HEK293 (cell line): ENCODE measurements at regions not wholly inside any gene's neighbourhood (a gene's known extent, or its start where the extent isn't known, plus 50 kb on each side); places are given as distances from the start of the nearest gene placed in this dataset.

Experiments used
- CTCF ChIA-PET: fragments of 350-600 bp; formaldehyde crosslinking; extraction: SDS; loops from one replicate; lab custom pipeline; 2021; ENCODE audit warnings: antibody characterized with exemption; lab: Yijun Ruan, JAX
- POLR2A ChIA-PET: fragments of 300-600 bp; formaldehyde crosslinking; extraction: SDS; loops from one replicate; lab custom pipeline; 2020; ENCODE audit warnings: antibody characterized with exemption, inconsistent platforms; lab: Yijun Ruan, JAX
- H3K27ac ChIP-seq: fragments of 200-500 bp; sonication (Bioruptor generic); 2 replicates; pipeline ENCODE4 v1.5.1; 2014; ENCODE audit warnings: low read depth, low read length, control low read depth, inconsistent platforms; ENCODE audit errors: extremely low read depth
- H3K36me3 ChIP-seq, 2 experiments: fragments of 200-500 bp in 1 of 2; sonication (Bioruptor generic) in 1 of 2; 1 replicate in 1 of 2; 2 replicates in 1 of 2; pipeline ENCODE4 v1.5.1; 2014 to 2017; ENCODE audit warnings: inconsistent platforms in 2 of 2, low read length in 2 of 2; ENCODE audit not compliant: control insufficient read depth in 2 of 2, insufficient read depth in 1 of 2
- H3K4me1 ChIP-seq: fragments of 200-500 bp; sonication (Bioruptor generic); 2 replicates; pipeline ENCODE4 v1.5.1; 2014; ENCODE audit warnings: mild to moderate bottlenecking, low read length, inconsistent platforms; ENCODE audit not compliant: control insufficient read depth, insufficient read depth
- H3K4me3 ChIP-seq: 2 replicates; pipeline ENCODE4 v1.5.1; 2011; ENCODE audit warnings: low read depth, mild to moderate bottlenecking, control low read depth, low read length, moderate library complexity
- H3K9me3 ChIP-seq: fragments of 200-500 bp; sonication (Bioruptor generic); 2 replicates; pipeline ENCODE4 v1.5.1; 2014; ENCODE audit warnings: low read depth, low read length, inconsistent platforms; ENCODE audit not compliant: control insufficient read depth, insufficient read depth
- HOXA7 ChIP-seq: sonication (generic); formaldehyde crosslinking; IDR thresholded peaks from 2 replicates; pipeline ENCODE4 v1.8.1; 2022; ENCODE audit warnings: missing genetic modification reagents, borderline replicate concordance
- KLF16 ChIP-seq: fragments of 450-650 bp; formaldehyde crosslinking; IDR thresholded peaks from 2 replicates; pipeline ENCODE4 v1.5.1; 2017; ENCODE audit warnings: missing biosample characterization, missing genetic modification characterization
- KLF9 ChIP-seq: fragments of 450-650 bp; formaldehyde crosslinking; IDR thresholded peaks from 2 replicates; pipeline ENCODE4 v1.5.1; 2016; ENCODE audit warnings: missing biosample characterization, missing genetic modification characterization, low read depth
- OVOL3 ChIP-seq: fragments of 450-650 bp; formaldehyde crosslinking; IDR thresholded peaks from 2 replicates; pipeline ENCODE4 v1.5.1; 2016; ENCODE audit warnings: missing biosample characterization, missing genetic modification characterization
- PRDM1 ChIP-seq: fragments of 450-650 bp; formaldehyde crosslinking; IDR thresholded peaks from 2 replicates; pipeline ENCODE4; 2016; ENCODE audit warnings: missing biosample characterization, missing genetic modification characterization
- SALL2 ChIP-seq: fragments of 450-650 bp; formaldehyde crosslinking; IDR thresholded peaks from 2 replicates; pipeline ENCODE4 v1.5.0; 2017; ENCODE audit warnings: missing biosample characterization, mild to moderate bottlenecking, missing genetic modification characterization, borderline replicate concordance
- SP2 ChIP-seq: fragments of 450-650 bp; formaldehyde crosslinking; IDR thresholded peaks from 2 replicates; pipeline ENCODE4 v1.5.1; 2016; ENCODE audit warnings: missing biosample characterization, missing genetic modification characterization
- YY1 ChIP-seq: fragments of 450-650 bp; formaldehyde crosslinking; IDR thresholded peaks from 2 replicates; pipeline ENCODE4 v1.5.1; 2018; ENCODE audit warnings: missing biosample characterization, missing genetic modification characterization
- ZBTB7A ChIP-seq: fragments of 450-650 bp; formaldehyde crosslinking; IDR thresholded peaks from 2 replicates; pipeline ENCODE4 v1.5.1; 2016; ENCODE audit warnings: low read depth, missing biosample characterization, missing genetic modification characterization
- ZFHX2 ChIP-seq: fragments of 450-650 bp; formaldehyde crosslinking; conservative IDR thresholded peaks from 2 replicates; pipeline ENCODE4 v1.5.1; 2016; ENCODE audit warnings: missing biosample characterization, missing genetic modification characterization
- ZFP69B ChIP-seq: fragments of 450-650 bp; formaldehyde crosslinking; IDR thresholded peaks from 2 replicates; pipeline ENCODE4 v1.5.1; 2016; ENCODE audit warnings: missing biosample characterization, missing genetic modification characterization
- ZNF114 ChIP-seq: fragments of 450-650 bp; formaldehyde crosslinking; IDR thresholded peaks from 2 replicates; pipeline ENCODE4 v1.5.0; 2017; ENCODE audit warnings: missing biosample characterization, missing genetic modification characterization
- ZNF133 ChIP-seq: fragments of 450-650 bp; formaldehyde crosslinking; IDR thresholded peaks from 2 replicates; pipeline ENCODE4 v1.5.1; 2016; ENCODE audit warnings: missing biosample characterization, missing genetic modification characterization
- ZNF211 ChIP-seq: fragments of 450-650 bp; formaldehyde crosslinking; IDR thresholded peaks from 2 replicates; pipeline ENCODE4 v1.5.1; 2016; ENCODE audit warnings: low read depth, missing biosample characterization, missing genetic modification characterization
- ZNF221 ChIP-seq: fragments of 450-650 bp; formaldehyde crosslinking; IDR thresholded peaks from 2 replicates; pipeline ENCODE4 v1.5.1; 2017; ENCODE audit warnings: missing biosample characterization, missing genetic modification characterization, borderline replicate concordance
- ZNF24 ChIP-seq: fragments of 450-650 bp; formaldehyde crosslinking; IDR thresholded peaks from 2 replicates; pipeline ENCODE4 v1.5.1; 2016; ENCODE audit warnings: missing biosample characterization, missing genetic modification characterization
- ZNF366 ChIP-seq: fragments of 450-650 bp; formaldehyde crosslinking; conservative IDR thresholded peaks from 2 replicates; pipeline ENCODE4 v1.5.1; 2016; ENCODE audit warnings: missing biosample characterization, missing genetic modification characterization
- ZNF404 ChIP-seq: fragments of 450-650 bp; formaldehyde crosslinking; IDR thresholded peaks from 2 replicates; pipeline ENCODE4 v1.5.1; 2017; ENCODE audit warnings: missing biosample characterization, missing genetic modification characterization
- ZNF426 ChIP-seq: fragments of 450-650 bp; formaldehyde crosslinking; IDR thresholded peaks from 2 replicates; pipeline ENCODE4 v1.5.1; 2017; ENCODE audit warnings: missing biosample characterization, missing genetic modification characterization, mild to moderate bottlenecking, inconsistent platforms, moderate library complexity
- ZNF626 ChIP-seq: fragments of 450-650 bp; sonication (Bioruptor Pico); formaldehyde crosslinking; IDR thresholded peaks from 2 replicates; pipeline ENCODE4 v1.5.1; 2018; ENCODE audit warnings: missing biosample characterization, missing genetic modification characterization, inconsistent platforms
- ZNF658 ChIP-seq: fragments of 450-650 bp; formaldehyde crosslinking; IDR thresholded peaks from 2 replicates; pipeline ENCODE4; 2016; ENCODE audit warnings: missing biosample characterization, missing genetic modification characterization
- ZNF768 ChIP-seq: fragments of 450-650 bp; formaldehyde crosslinking; IDR thresholded peaks from 2 replicates; pipeline ENCODE4 v1.5.1; 2018; ENCODE audit warnings: missing biosample characterization, mild to moderate bottlenecking, missing genetic modification characterization
- ZNF830 ChIP-seq: fragments of 450-650 bp; IDR thresholded peaks from 2 replicates; pipeline ENCODE4 v1.5.0; 2018; ENCODE audit warnings: missing biosample characterization, missing genetic modification characterization, low read depth, mild to moderate bottlenecking, moderate library complexity
- TF ChIP-seq, protein P1 (sequence below): IDR thresholded peaks from 2 replicates; pipeline ENCODE4 v1.6.1; 2011; ENCODE audit warnings: mild to moderate bottlenecking, low read depth, low read length, borderline replicate concordance
- TF ChIP-seq, protein P2 (sequence below): fragments of 450-650 bp; formaldehyde crosslinking; IDR thresholded peaks from 2 replicates; pipeline ENCODE4 v1.5.1; 2016; ENCODE audit warnings: missing biosample characterization, missing genetic modification characterization, low read depth
- TF ChIP-seq, protein P3 (sequence below): fragments of 450-650 bp; formaldehyde crosslinking; IDR thresholded peaks from 2 replicates; pipeline ENCODE4 v1.5.1; 2017; ENCODE audit warnings: missing biosample characterization, missing genetic modification characterization

DNA sequence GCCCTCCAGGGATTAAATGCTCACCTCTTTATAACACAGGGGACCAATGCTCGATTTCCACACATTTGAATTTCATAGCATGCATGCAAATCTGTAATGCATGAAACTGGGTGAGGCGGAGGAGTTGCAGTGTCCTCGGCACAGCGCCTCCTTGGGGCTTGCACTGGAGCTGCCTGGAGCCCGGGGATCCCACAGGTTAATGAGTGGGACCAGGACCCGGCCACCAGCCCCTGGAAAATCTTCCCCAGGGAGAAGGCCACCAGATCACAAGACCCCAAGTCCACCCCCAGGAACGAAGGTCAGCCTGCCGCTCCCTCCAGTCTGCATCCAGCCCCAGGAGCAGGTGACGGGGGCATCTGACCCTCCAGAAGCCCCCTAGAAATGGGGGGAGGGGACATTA lies 119.1 kb downstream of the MN1 start:
- H3K36me3 ChIP-seq, result no peaks in the 10 kb centered on the region
- ChIA-PET POLR2A (no interaction called here), CTCF (interaction anchor here (0.6 to 3.2 kb wide), 6 partner anchors 9 to 1036 kb away, joined by 3 to 10 read pairs (median 3); no protein-coding TSS in a partner anchor)
- no peak overlapping the region for H3K4me3 ChIP-seq
- H3K4me1 ChIP-seq, result no peaks in the 10 kb centered on the region
- H3K9me3 ChIP-seq, result no peaks in the 10 kb centered on the region
- no peak overlapping the region for H3K27ac ChIP-seq
- TF ChIP-seq ZNF114 (tag by site-specific recombination) (no peak), ZNF658 (no peak), SALL2 (tag by site-specific recombination) (no peak), OVOL3 (tag by site-specific recombination) (no peak), ZNF830 (tag by site-specific recombination) (no peak), SP2 (no peak), HOXA7 (CRISPR knock-in tag) (no peak), PRDM1 (tag by site-specific recombination) (no peak), ZNF24 (tag by site-specific recombination) (no peak), ZNF626 (tag by site-specific recombination) (no peak), ZNF133 (no peak), ZNF211 (tag by site-specific recombination) (no peak), ZNF426 (tag by site-specific recombination) (no peak), ZNF768 (tag by site-specific recombination) (no peak)
- TF ChIP-seq, protein P1, sequence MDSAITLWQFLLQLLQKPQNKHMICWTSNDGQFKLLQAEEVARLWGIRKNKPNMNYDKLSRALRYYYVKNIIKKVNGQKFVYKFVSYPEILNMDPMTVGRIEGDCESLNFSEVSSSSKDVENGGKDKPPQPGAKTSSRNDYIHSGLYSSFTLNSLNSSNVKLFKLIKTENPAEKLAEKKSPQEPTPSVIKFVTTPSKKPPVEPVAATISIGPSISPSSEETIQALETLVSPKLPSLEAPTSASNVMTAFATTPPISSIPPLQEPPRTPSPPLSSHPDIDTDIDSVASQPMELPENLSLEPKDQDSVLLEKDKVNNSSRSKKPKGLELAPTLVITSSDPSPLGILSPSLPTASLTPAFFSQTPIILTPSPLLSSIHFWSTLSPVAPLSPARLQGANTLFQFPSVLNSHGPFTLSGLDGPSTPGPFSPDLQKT, result no peak
- TF ChIP-seq, protein P2, sequence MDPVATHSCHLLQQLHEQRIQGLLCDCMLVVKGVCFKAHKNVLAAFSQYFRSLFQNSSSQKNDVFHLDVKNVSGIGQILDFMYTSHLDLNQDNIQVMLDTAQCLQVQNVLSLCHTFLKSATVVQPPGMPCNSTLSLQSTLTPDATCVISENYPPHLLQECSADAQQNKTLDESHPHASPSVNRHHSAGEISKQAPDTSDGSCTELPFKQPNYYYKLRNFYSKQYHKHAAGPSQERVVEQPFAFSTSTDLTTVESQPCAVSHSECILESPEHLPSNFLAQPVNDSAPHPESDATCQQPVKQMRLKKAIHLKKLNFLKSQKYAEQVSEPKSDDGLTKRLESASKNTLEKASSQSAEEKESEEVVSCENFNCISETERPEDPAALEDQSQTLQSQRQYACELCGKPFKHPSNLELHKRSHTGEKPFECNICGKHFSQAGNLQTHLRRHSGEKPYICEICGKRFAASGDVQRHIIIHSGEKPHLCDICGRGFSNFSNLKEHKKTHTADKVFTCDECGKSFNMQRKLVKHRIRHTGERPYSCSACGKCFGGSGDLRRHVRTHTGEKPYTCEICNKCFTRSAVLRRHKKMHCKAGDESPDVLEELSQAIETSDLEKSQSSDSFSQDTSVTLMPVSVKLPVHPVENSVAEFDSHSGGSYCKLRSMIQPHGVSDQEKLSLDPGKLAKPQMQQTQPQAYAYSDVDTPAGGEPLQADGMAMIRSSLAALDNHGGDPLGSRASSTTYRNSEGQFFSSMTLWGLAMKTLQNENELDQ (tag by site-specific recombination), result no peak

DNA sequence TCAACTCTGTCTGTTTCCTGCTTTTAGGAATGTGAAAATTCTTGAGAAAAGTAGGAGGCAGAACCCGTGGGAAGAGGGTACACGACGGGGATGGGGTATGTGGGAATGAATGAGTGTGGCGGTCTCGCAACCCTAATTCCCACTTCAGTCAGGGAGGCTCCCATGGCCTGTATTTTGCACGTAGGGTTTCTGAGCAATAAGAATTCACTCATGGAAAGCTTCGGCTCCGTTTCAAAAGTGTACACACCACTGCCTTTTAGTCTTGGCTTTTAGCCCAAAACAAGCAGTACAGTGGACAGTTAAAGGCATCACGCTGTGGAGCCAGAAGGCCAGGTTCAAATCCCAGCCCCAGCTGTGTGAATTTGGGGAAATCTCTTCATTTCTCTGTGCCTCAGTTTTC lies 116.7 kb downstream of the MN1 start:
- TF ChIP-seq KLF16 (tag by site-specific recombination) (no peak), ZFHX2 (tag by site-specific recombination) (0 out of 2 replicates have a peak, but pooled peaks have one; percentile 18)
- ChIA-PET POLR2A (no interaction called here), CTCF (no interaction called here)

DNA sequence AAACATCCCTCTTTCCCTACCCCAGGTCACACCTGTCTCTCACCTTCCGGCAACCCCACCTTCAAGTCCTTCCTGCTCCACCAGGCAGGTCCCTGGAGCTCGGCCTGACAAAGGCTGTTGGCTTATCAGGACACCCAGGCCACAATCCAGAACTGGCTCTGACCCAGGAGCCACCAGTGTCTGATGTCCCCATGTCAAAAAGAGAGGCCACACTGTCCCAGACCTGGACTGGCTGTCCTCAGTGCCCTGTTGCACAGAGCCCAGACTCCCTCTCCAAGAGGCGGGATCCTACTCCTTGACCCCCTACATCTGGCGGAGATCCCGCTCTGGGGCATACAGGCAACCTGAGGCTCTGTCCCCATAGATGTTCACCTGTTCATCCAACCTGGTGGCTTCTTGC lies 116.0 kb downstream of the MN1 start:
- H3K4me1 ChIP-seq, result no peaks in the 10 kb centered on the region
- H3K9me3 ChIP-seq, result no peaks in the 10 kb centered on the region
- no peaks in the 10 kb centered on the region for H3K36me3 ChIP-seq
- no peak overlapping the region for H3K4me3 ChIP-seq
- POLR2A ChIA-PET, result no interaction called here
- CTCF ChIA-PET, result no interaction called here
- no peak overlapping the region for H3K27ac ChIP-seq
- TF ChIP-seq ZBTB7A (tag by site-specific recombination) (no peak), KLF9 (no peak), ZNF404 (tag by site-specific recombination) (no peak), ZFP69B (tag by site-specific recombination) (no peak), ZNF830 (tag by site-specific recombination) (no peak), ZNF366 (tag by site-specific recombination) (no peak), ZNF221 (no peak), YY1 (tag by site-specific recombination) (no peak)
- TF ChIP-seq, protein P3, sequence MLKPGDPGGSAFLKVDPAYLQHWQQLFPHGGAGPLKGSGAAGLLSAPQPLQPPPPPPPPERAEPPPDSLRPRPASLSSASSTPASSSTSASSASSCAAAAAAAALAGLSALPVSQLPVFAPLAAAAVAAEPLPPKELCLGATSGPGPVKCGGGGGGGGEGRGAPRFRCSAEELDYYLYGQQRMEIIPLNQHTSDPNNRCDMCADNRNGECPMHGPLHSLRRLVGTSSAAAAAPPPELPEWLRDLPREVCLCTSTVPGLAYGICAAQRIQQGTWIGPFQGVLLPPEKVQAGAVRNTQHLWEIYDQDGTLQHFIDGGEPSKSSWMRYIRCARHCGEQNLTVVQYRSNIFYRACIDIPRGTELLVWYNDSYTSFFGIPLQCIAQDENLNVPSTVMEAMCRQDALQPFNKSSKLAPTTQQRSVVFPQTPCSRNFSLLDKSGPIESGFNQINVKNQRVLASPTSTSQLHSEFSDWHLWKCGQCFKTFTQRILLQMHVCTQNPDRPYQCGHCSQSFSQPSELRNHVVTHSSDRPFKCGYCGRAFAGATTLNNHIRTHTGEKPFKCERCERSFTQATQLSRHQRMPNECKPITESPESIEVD (tag by site-specific recombination), result no peak

More for the DNA sequence above, 116.7 kb downstream of the MN1 start:
- Histone ChIP-seq H3K27ac (no peak overlapping the region), H3K4me3 (no peak overlapping the region), H3K9me3 (no peaks in the 10 kb centered on the region), H3K36me3 (no peaks in the 10 kb centered on the region), H3K4me1 (no peaks in the 10 kb centered on the region)
